SK-N-SH (cell line): ENCODE measurements at regions not wholly inside any gene's neighbourhood (a gene's known extent, or its start where the extent isn't known, plus 50 kb on each side); places are given as distances from the start of the nearest gene placed in this dataset.

Source experiments
- CTCF ChIA-PET: fragments of 300-600, 350-600 bp; formaldehyde crosslinking; extraction: SDS; loops from one replicate; lab custom pipeline; 2021; lab: Yijun Ruan, JAX
- POLR2A ChIA-PET: fragments of 350-600 bp; sonication (Branson Sonifier 250); formaldehyde crosslinking; extraction: SDS; loops from one replicate; lab custom pipeline; 2020; ENCODE audit warnings: antibody characterized with exemption, inconsistent platforms; lab: Yijun Ruan, JAX
- DNase-seq: peaks from one replicate; pipeline ENCODE4 v3.0.0; 2012
- H2AFZ ChIP-seq: fragments of 200-600 bp; sonication (generic); 2 replicates; pipeline ENCODE4 v1.8.1; 2016; ENCODE audit warnings: antibody characterized with exemption, mild to moderate bottlenecking, low read depth
- H3F3A ChIP-seq: fragments of 200-600 bp; sonication (generic); replicated peaks from 2 replicates; pipeline ENCODE3; 2016; ENCODE audit warnings: antibody characterized with exemption, mild to moderate bottlenecking; ENCODE audit not compliant: insufficient read depth
- H3K27ac ChIP-seq, 2 experiments: fragments of 200-500 bp in 1 of 2; fragments of 200-600 bp in 1 of 2; sonication (Bioruptor generic) in 1 of 2; sonication (generic), shearing (Covaris generic) in 1 of 2; 2 replicates each; pipeline versions ENCODE4 v1.5.1 to v1.6.1; 2014 to 2016; ENCODE audit warnings: low read depth in 2 of 2, inconsistent platforms in 1 of 2, low read length in 1 of 2, mild to moderate bottlenecking in 1 of 2, mixed read lengths in 1 of 2
- H3K27me3 ChIP-seq: fragments of 200-600 bp; sonication (generic), shearing (Covaris generic); 2 replicates; pipeline ENCODE4 v1.6.1; 2016; ENCODE audit warnings: mixed run types; ENCODE audit not compliant: insufficient read depth
- H3K36me3 ChIP-seq, 2 experiments: fragments of 200-500 bp in 1 of 2; fragments of 200-600 bp in 1 of 2; sonication (Bioruptor generic) in 1 of 2; sonication (generic) in 1 of 2; replicated peaks in 1 of 2; 2 replicates each; pipeline versions ENCODE3 to v1.5.1; 2014 to 2016; ENCODE audit warnings: low read length in 1 of 2, mild to moderate bottlenecking in 1 of 2; ENCODE audit not compliant: insufficient read depth in 2 of 2, control insufficient read depth in 1 of 2
- H3K4me1 ChIP-seq, 2 experiments: fragments of 200-500 bp in 1 of 2; fragments of 200-600 bp in 1 of 2; sonication (Bioruptor generic) in 1 of 2; sonication (generic), shearing (Covaris generic) in 1 of 2; 2 replicates each; pipeline versions ENCODE4 v1.5.1 to v1.6.1; 2014 to 2016; ENCODE audit warnings: low read depth in 1 of 2, low read length in 1 of 2, mixed run types in 1 of 2; ENCODE audit not compliant: insufficient read depth in 2 of 2, control insufficient read depth in 1 of 2
- H3K4me2 ChIP-seq: fragments of 200-600 bp; sonication (generic), shearing (Covaris generic); 2 replicates; pipeline ENCODE4 v1.6.1; 2017; ENCODE audit warnings: mixed run types
- H3K4me3 ChIP-seq, 2 experiments: fragments of 200-500 bp in 1 of 2; fragments of 200-600 bp in 1 of 2; sonication (Bioruptor generic) in 1 of 2; sonication (generic), shearing (Covaris generic) in 1 of 2; 2 replicates each; pipeline versions ENCODE4 v1.5.1 to v1.8.1; 2014 to 2016; ENCODE audit warnings: low read depth in 2 of 2, inconsistent platforms in 1 of 2, low read length in 1 of 2, mild to moderate bottlenecking in 1 of 2, mixed read lengths in 1 of 2, moderate library complexity in 1 of 2
- H3K79me2 ChIP-seq: fragments of 200-600 bp; sonication (generic); 2 replicates; pipeline ENCODE4 v1.8.1; 2017; ENCODE audit warnings: mild to moderate bottlenecking; ENCODE audit not compliant: insufficient read depth
- H3K9ac ChIP-seq: fragments of 200-600 bp; sonication (generic); 2 replicates; pipeline ENCODE4 v1.6.1; 2017; ENCODE audit warnings: mixed run types
- H3K9me2 ChIP-seq: fragments of 200-600 bp; sonication (generic); 2 replicates; pipeline ENCODE4 v1.6.1; 2017; ENCODE audit warnings: mixed run types
- H3K9me3 ChIP-seq: fragments of 200-600 bp; sonication (generic); 2 replicates; pipeline ENCODE4 v1.6.1; 2017; ENCODE audit warnings: mixed run types, mild to moderate bottlenecking, moderate library complexity
- H4K20me1 ChIP-seq: fragments of 200-600 bp; sonication (generic); 2 replicates; pipeline ENCODE4 v1.6.1; 2017; ENCODE audit warnings: mild to moderate bottlenecking, mixed run types; ENCODE audit not compliant: insufficient read depth
- EZH2phosphoT487 ChIP-seq: fragments of 200-600 bp; sonication (generic); IDR thresholded peaks from 2 replicates; pipeline ENCODE4 v1.6.1; 2017; ENCODE audit warnings: low read depth, mixed run types, mild to moderate bottlenecking, antibody characterized with exemption, moderate library complexity, borderline replicate concordance
- FOSL2 ChIP-seq: IDR thresholded peaks from 2 replicates; pipeline ENCODE4 v1.4.0; 2012; ENCODE audit warnings: low read depth, mild to moderate bottlenecking, moderate library complexity, borderline replicate concordance
- FOXJ3 ChIP-seq: sonication (generic); formaldehyde crosslinking; IDR thresholded peaks from 2 replicates; pipeline ENCODE4 v1.5.1; 2020; ENCODE audit warnings: mild to moderate bottlenecking, missing genetic modification reagents
- GATA2 ChIP-seq: sonication (generic); formaldehyde crosslinking; IDR thresholded peaks from 2 replicates; pipeline ENCODE4 v1.5.0; 2020; ENCODE audit warnings: mild to moderate bottlenecking, missing genetic modification reagents
- NRF1 ChIP-seq: IDR thresholded peaks from 2 replicates; pipeline ENCODE4 v1.6.1; 2012; ENCODE audit warnings: low read depth, mild to moderate bottlenecking, low read length
- RAD21 ChIP-seq: IDR thresholded peaks from 2 replicates; pipeline ENCODE4 v1.6.1; 2012; ENCODE audit warnings: mild to moderate bottlenecking, low read length
- RCOR1 ChIP-seq: fragments of 150-350 bp; IDR thresholded peaks from 2 replicates; pipeline ENCODE4 v1.6.1; 2017; ENCODE audit warnings: antibody characterized with exemption, low read length
- RFX5 ChIP-seq: IDR thresholded peaks from 2 replicates; pipeline ENCODE4 v1.6.1; 2012; ENCODE audit warnings: mild to moderate bottlenecking, improper control_type of control experiment, low read length
- SIN3A ChIP-seq: IDR thresholded peaks from 2 replicates; pipeline ENCODE4 v1.6.1; 2012; ENCODE audit warnings: low read depth, mild to moderate bottlenecking, low read length, moderate library complexity, borderline replicate concordance
- SMC3 ChIP-seq: IDR thresholded peaks from 2 replicates; pipeline ENCODE4 v1.6.1; 2012; ENCODE audit warnings: low read depth, low read length, improper control_type of control experiment
- TAF1 ChIP-seq: IDR thresholded peaks from 2 replicates; pipeline ENCODE4 v1.6.1; 2012; ENCODE audit warnings: low read depth, mild to moderate bottlenecking, low read length, moderate library complexity, borderline replicate concordance
- USF1 ChIP-seq: IDR thresholded peaks from 2 replicates; pipeline ENCODE4 v1.4.0; 2012; ENCODE audit warnings: low read depth, borderline replicate concordance
- ZBTB33 ChIP-seq: IDR thresholded peaks from 2 replicates; pipeline ENCODE4 v1.4.0; 2012; ENCODE audit warnings: low read depth, borderline replicate concordance
- TF ChIP-seq, protein P1 (sequence below): IDR thresholded peaks from 2 replicates; pipeline ENCODE4; 2012
- TF ChIP-seq, protein P2 (sequence below): fragments of 200-600 bp; sonication (generic); IDR thresholded peaks from 2 replicates; pipeline ENCODE4 v1.6.1; 2017; ENCODE audit warnings: antibody characterized with exemption, mild to moderate bottlenecking, moderate library complexity

- TF ChIP-seq, protein P1, sequence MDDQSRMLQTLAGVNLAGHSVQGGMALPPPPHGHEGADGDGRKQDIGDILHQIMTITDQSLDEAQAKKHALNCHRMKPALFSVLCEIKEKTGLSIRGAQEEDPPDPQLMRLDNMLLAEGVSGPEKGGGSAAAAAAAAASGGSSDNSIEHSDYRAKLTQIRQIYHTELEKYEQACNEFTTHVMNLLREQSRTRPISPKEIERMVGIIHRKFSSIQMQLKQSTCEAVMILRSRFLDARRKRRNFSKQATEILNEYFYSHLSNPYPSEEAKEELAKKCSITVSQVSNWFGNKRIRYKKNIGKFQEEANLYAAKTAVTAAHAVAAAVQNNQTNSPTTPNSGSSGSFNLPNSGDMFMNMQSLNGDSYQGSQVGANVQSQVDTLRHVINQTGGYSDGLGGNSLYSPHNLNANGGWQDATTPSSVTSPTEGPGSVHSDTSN, result no peak
- TF ChIP-seq TAF1, result no peak
- TF ChIP-seq SMC3, result no peak
- no peak for TF ChIP-seq FOSL2
- TF ChIP-seq NRF1, result no peak
- no peak for TF ChIP-seq GATA2 (CRISPR knock-in tag)
- TF ChIP-seq, protein P2, sequence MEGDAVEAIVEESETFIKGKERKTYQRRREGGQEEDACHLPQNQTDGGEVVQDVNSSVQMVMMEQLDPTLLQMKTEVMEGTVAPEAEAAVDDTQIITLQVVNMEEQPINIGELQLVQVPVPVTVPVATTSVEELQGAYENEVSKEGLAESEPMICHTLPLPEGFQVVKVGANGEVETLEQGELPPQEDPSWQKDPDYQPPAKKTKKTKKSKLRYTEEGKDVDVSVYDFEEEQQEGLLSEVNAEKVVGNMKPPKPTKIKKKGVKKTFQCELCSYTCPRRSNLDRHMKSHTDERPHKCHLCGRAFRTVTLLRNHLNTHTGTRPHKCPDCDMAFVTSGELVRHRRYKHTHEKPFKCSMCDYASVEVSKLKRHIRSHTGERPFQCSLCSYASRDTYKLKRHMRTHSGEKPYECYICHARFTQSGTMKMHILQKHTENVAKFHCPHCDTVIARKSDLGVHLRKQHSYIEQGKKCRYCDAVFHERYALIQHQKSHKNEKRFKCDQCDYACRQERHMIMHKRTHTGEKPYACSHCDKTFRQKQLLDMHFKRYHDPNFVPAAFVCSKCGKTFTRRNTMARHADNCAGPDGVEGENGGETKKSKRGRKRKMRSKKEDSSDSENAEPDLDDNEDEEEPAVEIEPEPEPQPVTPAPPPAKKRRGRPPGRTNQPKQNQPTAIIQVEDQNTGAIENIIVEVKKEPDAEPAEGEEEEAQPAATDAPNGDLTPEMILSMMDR, result no peak
- no peak for TF ChIP-seq RFX5
- TF ChIP-seq USF1, result no peak
- TF ChIP-seq EZH2phosphoT487, result no peak
- TF ChIP-seq SIN3A, result no peak
- TF ChIP-seq RCOR1, result no peak
- no peak for TF ChIP-seq ZBTB33
- no peak for TF ChIP-seq FOXJ3 (CRISPR knock-in tag)
- TF ChIP-seq RAD21, result no peak
- TF ChIP-seq, all 33 proteins: peak for 0
- no peaks in the 10 kb centered on the region for H3K36me3 ChIP-seq
- no peak overlapping the region for H3K27ac ChIP-seq
- H4K20me1 ChIP-seq, result no peaks in the 10 kb centered on the region
- ChIA-PET CTCF (no interaction called here), POLR2A (no interaction called here)
- no peak overlapping the region for H3K4me3 ChIP-seq
- H3K4me1 ChIP-seq, result peaks cover 0 to 4% of the 10 kb centered on the region in 2 experiments; a peak in 2 of 4 replicates
- DNase-seq, result no peak
- no peak overlapping the region for H2AFZ ChIP-seq
- H3K9me2 ChIP-seq, result no peaks in the 10 kb centered on the region
- H3K79me2 ChIP-seq, result no peaks in the 10 kb centered on the region
- H3K27me3 ChIP-seq, result no peaks in the 10 kb centered on the region
- H3K4me2 ChIP-seq, result no peak overlapping the region
- no peaks in the 10 kb centered on the region for H3F3A ChIP-seq
- H3K9me3 ChIP-seq, result peaks cover 6% of the 10 kb centered on the region; the same call in 1 of the 2 replicates
- H3K9ac ChIP-seq, result no peak overlapping the region
Observed at GRCh38 chr17:54678158-54678557, 222.5 kb upstream of the TOM1L1 start.
